ENCODE measurements at regions not wholly inside any gene's neighbourhood (a gene's known extent, or its start where the extent isn't known, plus 50 kb on each side); places are given as distances from the start of the nearest gene placed in this dataset.
"Not testable (repeated sequence)": the region's sequence is repeated elsewhere in the genome, so short reads cannot be mapped to it uniquely, and the experiment has no call there.

GRCh38 chr13:59320021-59320420, 843.7 kb downstream of the DIAPH3 start:
- Mint-ChIP-seq H3K36me3 (ENCODE audit: low read depth, unreplicated experiment) (no peaks in the 10 kb centered on the region), H3K27ac (ENCODE audit: unreplicated experiment) (peak overlapping the region; percentile 91), H3K9me3 (ENCODE audit: unreplicated experiment) (no peaks in the 10 kb centered on the region), H3K27me3 (ENCODE audit: unreplicated experiment) (no peaks in the 10 kb centered on the region), H3K4me1 (ENCODE audit: unreplicated experiment) (peaks cover 34% of the 10 kb centered on the region), H3K4me3 (ENCODE audit: unreplicated experiment) (no peak overlapping the region)
- TF ChIP-seq, protein P1, sequence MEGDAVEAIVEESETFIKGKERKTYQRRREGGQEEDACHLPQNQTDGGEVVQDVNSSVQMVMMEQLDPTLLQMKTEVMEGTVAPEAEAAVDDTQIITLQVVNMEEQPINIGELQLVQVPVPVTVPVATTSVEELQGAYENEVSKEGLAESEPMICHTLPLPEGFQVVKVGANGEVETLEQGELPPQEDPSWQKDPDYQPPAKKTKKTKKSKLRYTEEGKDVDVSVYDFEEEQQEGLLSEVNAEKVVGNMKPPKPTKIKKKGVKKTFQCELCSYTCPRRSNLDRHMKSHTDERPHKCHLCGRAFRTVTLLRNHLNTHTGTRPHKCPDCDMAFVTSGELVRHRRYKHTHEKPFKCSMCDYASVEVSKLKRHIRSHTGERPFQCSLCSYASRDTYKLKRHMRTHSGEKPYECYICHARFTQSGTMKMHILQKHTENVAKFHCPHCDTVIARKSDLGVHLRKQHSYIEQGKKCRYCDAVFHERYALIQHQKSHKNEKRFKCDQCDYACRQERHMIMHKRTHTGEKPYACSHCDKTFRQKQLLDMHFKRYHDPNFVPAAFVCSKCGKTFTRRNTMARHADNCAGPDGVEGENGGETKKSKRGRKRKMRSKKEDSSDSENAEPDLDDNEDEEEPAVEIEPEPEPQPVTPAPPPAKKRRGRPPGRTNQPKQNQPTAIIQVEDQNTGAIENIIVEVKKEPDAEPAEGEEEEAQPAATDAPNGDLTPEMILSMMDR (IDR thresholded peaks at IDR 0.05; ENCODE audit: unreplicated experiment): no peak
- DNase-seq (ENCODE audit: low spot score): no peak

DNA sequence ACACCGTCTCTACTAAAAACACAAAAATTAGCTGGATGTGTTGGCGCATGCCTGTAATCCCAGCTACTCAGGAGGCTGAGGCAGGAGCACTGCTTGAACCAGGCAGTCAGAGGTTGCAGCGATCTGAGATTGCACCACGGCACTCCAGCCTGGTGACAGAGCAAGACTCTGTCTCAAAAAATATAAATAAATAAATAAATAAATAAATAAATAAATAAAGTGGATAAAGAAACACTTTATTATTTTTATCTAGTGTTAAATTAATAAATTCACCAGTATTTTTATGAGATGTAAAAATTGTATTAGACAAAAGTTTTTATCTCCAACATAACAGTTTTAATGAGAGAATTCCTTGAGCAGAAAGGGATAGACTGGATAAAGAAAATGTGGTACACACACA, 839.3 kb downstream of the DIAPH3 start:
- not testable (repeated sequence) for H3K27me3 Mint-ChIP-seq (ENCODE audit: unreplicated experiment); DNase-seq (ENCODE audit: low spot score); H3K27ac Mint-ChIP-seq (ENCODE audit: unreplicated experiment); H3K9me3 Mint-ChIP-seq (ENCODE audit: unreplicated experiment); H3K4me3 Mint-ChIP-seq (ENCODE audit: unreplicated experiment); H3K36me3 Mint-ChIP-seq (ENCODE audit: low read depth, unreplicated experiment)
- peaks cover 16% of the 10 kb centered on the region for H3K4me1 Mint-ChIP-seq (ENCODE audit: unreplicated experiment)

- Mint-ChIP-seq H3K36me3 (ENCODE audit: low read depth, unreplicated experiment) (no peaks in the 10 kb centered on the region), H3K4me1 (ENCODE audit: unreplicated experiment) (peaks cover 5% of the 10 kb centered on the region), H3K4me3 (ENCODE audit: unreplicated experiment) (no peak overlapping the region), H3K9me3 (ENCODE audit: unreplicated experiment) (no peaks in the 10 kb centered on the region), H3K27me3 (ENCODE audit: unreplicated experiment) (peaks cover 4% of the 10 kb centered on the region), H3K27ac (ENCODE audit: unreplicated experiment) (no peak overlapping the region)
- DNase-seq (ENCODE audit: low spot score): no peak
- TF ChIP-seq, protein P1 (IDR thresholded peaks at IDR 0.05; ENCODE audit: unreplicated experiment): no peak
Measured at GRCh38 chr13:59326717-59327116, 837.0 kb downstream of the DIAPH3 start.

GRCh38 chr13:59330764-59331163, 833.0 kb downstream of the DIAPH3 start:
- H3K4me1 Mint-ChIP-seq (ENCODE audit: unreplicated experiment): peaks cover 7% of the 10 kb centered on the region
- no peaks in the 10 kb centered on the region for H3K36me3 Mint-ChIP-seq (ENCODE audit: low read depth, unreplicated experiment)
- H3K4me3 Mint-ChIP-seq (ENCODE audit: unreplicated experiment): no peak overlapping the region
- no peak overlapping the region for H3K27ac Mint-ChIP-seq (ENCODE audit: unreplicated experiment)
- TF ChIP-seq, protein P1 (IDR thresholded peaks at IDR 0.05; ENCODE audit: unreplicated experiment): no peak
- no peak for DNase-seq (ENCODE audit: low spot score)
- H3K9me3 Mint-ChIP-seq (ENCODE audit: unreplicated experiment): no peaks in the 10 kb centered on the region
- peaks cover 4% of the 10 kb centered on the region for H3K27me3 Mint-ChIP-seq (ENCODE audit: unreplicated experiment)

- TF ChIP-seq, protein P1 (IDR thresholded peaks at IDR 0.05; ENCODE audit: unreplicated experiment): no peak
- Mint-ChIP-seq H3K4me1 (ENCODE audit: unreplicated experiment) (peaks cover 13% of the 10 kb centered on the region), H3K27ac (ENCODE audit: unreplicated experiment) (no peak overlapping the region), H3K36me3 (ENCODE audit: low read depth, unreplicated experiment) (no peaks in the 10 kb centered on the region), H3K9me3 (ENCODE audit: unreplicated experiment) (no peaks in the 10 kb centered on the region), H3K4me3 (ENCODE audit: unreplicated experiment) (no peak overlapping the region), H3K27me3 (ENCODE audit: unreplicated experiment) (no peaks in the 10 kb centered on the region)
- DNase-seq (ENCODE audit: low spot score): no peak
Measured at GRCh38 chr13:59332966-59333365, 830.8 kb downstream of the DIAPH3 start.

GRCh38 chr13:59337070-59337469, 826.7 kb downstream of the DIAPH3 start:
- Mint-ChIP-seq H3K27ac (ENCODE audit: unreplicated experiment) (no peak overlapping the region), H3K4me3 (ENCODE audit: unreplicated experiment) (no peak overlapping the region), H3K27me3 (ENCODE audit: unreplicated experiment) (no peaks in the 10 kb centered on the region)

More at GRCh38 chr13:59337070-59337469, 826.7 kb downstream of the DIAPH3 start:
- H3K36me3 Mint-ChIP-seq (ENCODE audit: low read depth, unreplicated experiment): no peaks in the 10 kb centered on the region
- TF ChIP-seq, protein P1 (IDR thresholded peaks at IDR 0.05; ENCODE audit: unreplicated experiment): no peak
- no peak for DNase-seq (ENCODE audit: low spot score)
- no peaks in the 10 kb centered on the region for H3K9me3 Mint-ChIP-seq (ENCODE audit: unreplicated experiment)
- H3K4me1 Mint-ChIP-seq (ENCODE audit: unreplicated experiment): peaks cover 13% of the 10 kb centered on the region

Measured in endothelial cell (in vitro differentiated cells).